Astrocyte of the cerebellum (primary cell): ENCODE measurements at regions not wholly inside any gene's neighbourhood (a gene's known extent, or its start where the extent isn't known, plus 50 kb on each side); places are given as distances from the start of the nearest gene placed in this dataset.

ENCODE experiments used
- DNase-seq: peaks from one replicate; pipeline ENCODE4 v3.0.0-alpha.2; 2011; ENCODE audit warnings: low read depth
- H3K4me3 ChIP-seq: 2 replicates; pipeline ENCODE4 v1.5.1; 2011; ENCODE audit warnings: mild to moderate bottlenecking, low read depth, low read length, moderate library complexity
- in situ Hi-C: cut with HindIII; loops from 2 replicates; pipeline ENCODE4 v1.10.0; 2017; ENCODE audit warnings: low sequenced_read_pairs
- TF ChIP-seq, protein P1 (sequence below): IDR thresholded peaks from 2 replicates; pipeline ENCODE4 v1.5.1; 2012; ENCODE audit warnings: low read length, low read depth, moderate library complexity, mild to moderate bottlenecking; ENCODE audit errors: missing control alignments

DNA sequence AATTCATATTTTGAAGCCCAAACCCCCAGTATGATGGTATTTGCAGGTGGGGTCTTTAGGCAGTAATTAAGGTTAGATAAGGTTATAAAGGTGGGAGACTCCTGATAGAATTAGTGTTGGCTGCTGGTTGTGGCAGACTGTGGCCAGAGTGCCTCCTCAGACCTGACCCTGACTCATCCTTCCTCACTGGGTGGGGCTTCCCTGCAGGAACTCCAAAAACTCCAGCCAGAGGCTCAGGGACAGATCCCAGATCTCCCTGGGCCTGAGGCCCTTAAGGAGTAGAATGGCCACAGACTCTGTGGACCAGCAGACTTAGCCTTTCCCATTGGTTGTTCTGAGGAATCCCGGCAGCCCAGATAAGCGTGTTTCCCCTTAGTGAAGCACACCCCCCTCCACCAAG is 463.0 kb upstream of the CPEB2 start:
- in situ Hi-C loops, result no loop called here
- H3K4me3 ChIP-seq, result no peak overlapping the region
- no peak for DNase-seq
- TF ChIP-seq, protein P1, sequence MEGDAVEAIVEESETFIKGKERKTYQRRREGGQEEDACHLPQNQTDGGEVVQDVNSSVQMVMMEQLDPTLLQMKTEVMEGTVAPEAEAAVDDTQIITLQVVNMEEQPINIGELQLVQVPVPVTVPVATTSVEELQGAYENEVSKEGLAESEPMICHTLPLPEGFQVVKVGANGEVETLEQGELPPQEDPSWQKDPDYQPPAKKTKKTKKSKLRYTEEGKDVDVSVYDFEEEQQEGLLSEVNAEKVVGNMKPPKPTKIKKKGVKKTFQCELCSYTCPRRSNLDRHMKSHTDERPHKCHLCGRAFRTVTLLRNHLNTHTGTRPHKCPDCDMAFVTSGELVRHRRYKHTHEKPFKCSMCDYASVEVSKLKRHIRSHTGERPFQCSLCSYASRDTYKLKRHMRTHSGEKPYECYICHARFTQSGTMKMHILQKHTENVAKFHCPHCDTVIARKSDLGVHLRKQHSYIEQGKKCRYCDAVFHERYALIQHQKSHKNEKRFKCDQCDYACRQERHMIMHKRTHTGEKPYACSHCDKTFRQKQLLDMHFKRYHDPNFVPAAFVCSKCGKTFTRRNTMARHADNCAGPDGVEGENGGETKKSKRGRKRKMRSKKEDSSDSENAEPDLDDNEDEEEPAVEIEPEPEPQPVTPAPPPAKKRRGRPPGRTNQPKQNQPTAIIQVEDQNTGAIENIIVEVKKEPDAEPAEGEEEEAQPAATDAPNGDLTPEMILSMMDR, result no peak

DNA sequence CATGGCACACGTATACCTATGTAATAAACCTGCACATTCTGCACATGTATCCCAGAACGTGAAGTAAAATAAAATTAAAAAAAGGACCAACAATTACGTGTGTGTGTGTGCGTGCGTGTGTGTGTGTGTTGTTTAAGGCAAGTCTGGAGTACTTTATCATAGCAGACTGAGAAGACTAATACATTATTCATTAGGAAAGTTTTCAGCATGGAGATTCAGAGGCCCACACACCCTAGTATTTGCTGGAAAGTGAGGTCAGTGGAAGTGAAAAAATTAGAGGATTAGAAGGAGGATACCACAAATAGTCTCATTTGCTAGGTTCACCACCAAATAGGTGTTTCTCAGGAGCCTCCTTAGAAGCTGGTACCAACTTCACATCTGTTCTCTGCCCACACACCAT is 457.1 kb upstream of the CPEB2 start:
- H3K4me3 ChIP-seq, result no peak overlapping the region
- in situ Hi-C loops, result no loop called here
- TF ChIP-seq, protein P1, result no peak
- no peak for DNase-seq

- DNase-seq, result no peak
- in situ Hi-C loops, result no loop called here
- H3K4me3 ChIP-seq, result no peak overlapping the region
- TF ChIP-seq, protein P1, result no peak
Observed at GRCh38 chr4:14545807-14546206, 456.5 kb upstream of the CPEB2 start.

- TF ChIP-seq, protein P1, result no peak
- H3K4me3 ChIP-seq, result no peak overlapping the region
- no peak for DNase-seq
- in situ Hi-C loops, result no loop called here
Observed at GRCh38 chr4:14552119-14552518, 450.2 kb upstream of the CPEB2 start.

- in situ Hi-C loops, result no loop called here
- no peak overlapping the region for H3K4me3 ChIP-seq
- DNase-seq, result no peak
- TF ChIP-seq, protein P1, result no peak
Observed at GRCh38 chr4:14559646-14560045, 442.6 kb upstream of the CPEB2 start.

GRCh38 chr4:14560577-14560976 is 441.7 kb upstream of the CPEB2 start:
- in situ Hi-C loops, result no loop called here
- no peak for DNase-seq
- no peak overlapping the region for H3K4me3 ChIP-seq
- TF ChIP-seq, protein P1, result no peak

DNA sequence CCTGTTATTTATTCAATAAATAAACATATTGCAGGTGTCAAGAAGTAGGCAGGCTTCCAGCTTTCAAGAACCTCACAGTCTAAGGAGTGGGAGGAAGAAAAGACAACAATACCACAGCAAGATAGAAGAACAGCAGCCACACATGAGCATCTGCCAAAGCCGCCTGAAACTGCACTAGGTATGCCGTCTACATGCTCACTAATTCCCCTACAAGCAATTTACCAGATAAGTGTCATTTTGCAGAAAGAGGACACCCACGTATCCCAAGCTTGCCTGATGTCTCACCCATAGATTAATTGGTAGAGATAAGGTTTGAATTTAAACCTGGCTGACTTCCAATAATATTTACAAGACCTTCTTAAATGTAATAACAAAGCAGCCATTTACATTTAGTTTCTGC is 439.4 kb upstream of the CPEB2 start:
- TF ChIP-seq, protein P1, result no peak
- no peak for DNase-seq
- in situ Hi-C loops, result no loop called here
- H3K4me3 ChIP-seq, result no peak overlapping the region
